Keratinocyte (primary cell): ENCODE measurements at regions not wholly inside any gene's neighbourhood (a gene's known extent, or its start where the extent isn't known, plus 50 kb on each side); places are given as distances from the start of the nearest gene placed in this dataset.

Experiments used
- DNase-seq: peaks from one replicate; pipeline ENCODE4 v3.0.0-alpha.2; 2011; ENCODE audit warnings: low read depth, missing footprints, low spot score
- FAIRE-seq: peaks from 2 replicates; lab custom pipeline; 2011; peaks lifted over from hg19 to GRCh38; lab: Jason Lieb, UNC
- H2AFZ ChIP-seq: 2 replicates; pipeline ENCODE4 v1.6.0; 2012; ENCODE audit warnings: low read length, control low read depth, inconsistent platforms; ENCODE audit not compliant: control insufficient read depth
- H3K27ac ChIP-seq: 2 replicates; pipeline ENCODE4 v1.5.1; 2011; ENCODE audit warnings: low read length; ENCODE audit not compliant: control insufficient read depth, insufficient read depth
- H3K27me3 ChIP-seq: 3 replicates; pipeline ENCODE4 v1.6.0; 2011; ENCODE audit warnings: low read length; ENCODE audit not compliant: control insufficient read depth, insufficient read depth; ENCODE audit errors: extremely low read depth
- H3K36me3 ChIP-seq, 2 experiments: 2 replicates in 1 of 2; 3 replicates in 1 of 2; pipeline ENCODE4 v1.5.1; 2011; ENCODE audit warnings: low read length in 2 of 2, mild to moderate bottlenecking in 1 of 2; ENCODE audit not compliant: control insufficient read depth in 2 of 2, insufficient read depth in 2 of 2; ENCODE audit errors: extremely low read depth in 1 of 2
- H3K4me1 ChIP-seq: 3 replicates; pipeline ENCODE4 v1.5.1; 2011; ENCODE audit warnings: low read length; ENCODE audit not compliant: control insufficient read depth, insufficient read depth; ENCODE audit errors: extremely low read depth
- H3K4me2 ChIP-seq: 3 replicates; pipeline ENCODE4 v1.6.0; 2011; ENCODE audit warnings: low read depth, low read length; ENCODE audit not compliant: control insufficient read depth, insufficient read depth; ENCODE audit errors: extremely low read depth
- H3K4me3 ChIP-seq, 3 experiments: fragments of 200-600 bp in 1 of 3; sonication (generic) in 1 of 3; 2 replicates in 2 of 3; 3 replicates in 1 of 3; pipeline ENCODE4 v1.5.1; 2011 to 2016; ENCODE audit warnings: low read length in 3 of 3, mild to moderate bottlenecking in 3 of 3, control low read depth in 2 of 3, inconsistent platforms in 1 of 3, low read depth in 1 of 3, mixed read lengths in 1 of 3, mixed run types in 1 of 3, moderate library complexity in 1 of 3; ENCODE audit not compliant: control insufficient read depth in 2 of 3, insufficient read depth in 2 of 3; ENCODE audit errors: extremely low read depth in 1 of 3
- H3K79me2 ChIP-seq: 2 replicates; pipeline ENCODE4 v1.6.0; 2012; ENCODE audit warnings: low read length; ENCODE audit not compliant: control insufficient read depth, insufficient read depth
- H3K9ac ChIP-seq: 3 replicates; pipeline ENCODE4 v1.6.0; 2011; ENCODE audit warnings: low read length; ENCODE audit not compliant: control insufficient read depth, insufficient read depth; ENCODE audit errors: extremely low read depth
- H3K9me1 ChIP-seq: 3 replicates; pipeline ENCODE4 v1.6.0; 2011; ENCODE audit warnings: low read length; ENCODE audit not compliant: control insufficient read depth, insufficient read depth; ENCODE audit errors: extremely low read depth
- H3K9me3 ChIP-seq: 2 replicates; pipeline ENCODE4 v1.5.1; 2012; ENCODE audit warnings: low read depth, low read length; ENCODE audit not compliant: control insufficient read depth
- H4K20me1 ChIP-seq: 3 replicates; pipeline ENCODE4 v1.6.0; 2011; ENCODE audit warnings: low read length; ENCODE audit not compliant: control insufficient read depth, insufficient read depth; ENCODE audit errors: extremely low read depth
- EZH2 ChIP-seq: IDR thresholded peaks from one replicate; pipeline ENCODE4 v1.6.1; 2012; ENCODE audit warnings: inconsistent platforms, mild to moderate bottlenecking, low read length, moderate library complexity
- dilution Hi-C: fragments of 300-500 bp; cut with MboI; formaldehyde crosslinking; loops from one replicate; pipeline ENCODE4 v1.7.0; 2020; ENCODE audit warnings: low sequenced_read_pairs; ENCODE audit not compliant: extremely low pct_ligation_motif_present
- TF ChIP-seq, protein P1 (sequence below), 3 experiments: IDR thresholded peaks in 1 of 3; conservative IDR thresholded peaks in 1 of 3; optimal IDR thresholded peaks in 1 of 3; 2 replicates in 2 of 3; 3 replicates in 1 of 3; pipeline versions ENCODE3 to v1.5.1; 2011; ENCODE audit warnings: low read length in 3 of 3, mild to moderate bottlenecking in 3 of 3, moderate library complexity in 2 of 3, control low read depth in 1 of 3, inconsistent platforms in 1 of 3; ENCODE audit not compliant: insufficient read depth in 2 of 3; ENCODE audit errors: extremely low read depth in 1 of 3

- no peaks in the 10 kb centered on the region for H3K79me2 ChIP-seq
- peaks cover 4 to 5% of the 10 kb centered on the region in 2 experiments for H3K36me3 ChIP-seq
- H3K9ac ChIP-seq = no peak overlapping the region
- H3K9me3 ChIP-seq = no peaks in the 10 kb centered on the region
- no peak for DNase-seq
- H3K9me1 ChIP-seq = no peaks in the 10 kb centered on the region
- no peak for TF ChIP-seq EZH2
- TF ChIP-seq, protein P1, sequence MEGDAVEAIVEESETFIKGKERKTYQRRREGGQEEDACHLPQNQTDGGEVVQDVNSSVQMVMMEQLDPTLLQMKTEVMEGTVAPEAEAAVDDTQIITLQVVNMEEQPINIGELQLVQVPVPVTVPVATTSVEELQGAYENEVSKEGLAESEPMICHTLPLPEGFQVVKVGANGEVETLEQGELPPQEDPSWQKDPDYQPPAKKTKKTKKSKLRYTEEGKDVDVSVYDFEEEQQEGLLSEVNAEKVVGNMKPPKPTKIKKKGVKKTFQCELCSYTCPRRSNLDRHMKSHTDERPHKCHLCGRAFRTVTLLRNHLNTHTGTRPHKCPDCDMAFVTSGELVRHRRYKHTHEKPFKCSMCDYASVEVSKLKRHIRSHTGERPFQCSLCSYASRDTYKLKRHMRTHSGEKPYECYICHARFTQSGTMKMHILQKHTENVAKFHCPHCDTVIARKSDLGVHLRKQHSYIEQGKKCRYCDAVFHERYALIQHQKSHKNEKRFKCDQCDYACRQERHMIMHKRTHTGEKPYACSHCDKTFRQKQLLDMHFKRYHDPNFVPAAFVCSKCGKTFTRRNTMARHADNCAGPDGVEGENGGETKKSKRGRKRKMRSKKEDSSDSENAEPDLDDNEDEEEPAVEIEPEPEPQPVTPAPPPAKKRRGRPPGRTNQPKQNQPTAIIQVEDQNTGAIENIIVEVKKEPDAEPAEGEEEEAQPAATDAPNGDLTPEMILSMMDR (optimal IDR thresholded peaks at IDR 0.05 in 1 of 3, IDR thresholded peaks at IDR 0.05 in 1 of 3, conservative IDR thresholded peaks at IDR 0.05 in 1 of 3; ENCODE audit: extremely low read depth in 1 of 3, insufficient read depth in 2 of 3, low read length in 3 of 3) = no peak
- no peaks in the 10 kb centered on the region for H3K4me1 ChIP-seq
- no peak overlapping the region for H3K27ac ChIP-seq
- dilution Hi-C loops = no loop called here
- no peaks in the 10 kb centered on the region for H4K20me1 ChIP-seq
- no peaks in the 10 kb centered on the region for H3K27me3 ChIP-seq
- H2AFZ ChIP-seq = no peak overlapping the region
- H3K4me3 ChIP-seq = no peak overlapping the region
- no peak for FAIRE-seq
- H3K4me2 ChIP-seq = no peak overlapping the region
Measured at GRCh38 chr17:63347475-63347874, 98.6 kb downstream of the CYB561 start.

- H3K27ac ChIP-seq = no peak overlapping the region
- H3K79me2 ChIP-seq = no peaks in the 10 kb centered on the region
- FAIRE-seq (no peak), DNase-seq (no peak)
- H3K4me1 ChIP-seq = no peaks in the 10 kb centered on the region
- dilution Hi-C loops = no loop called here
- H3K4me2 ChIP-seq = no peak overlapping the region
- no peak for TF ChIP-seq EZH2
- TF ChIP-seq, protein P1 (optimal IDR thresholded peaks at IDR 0.05 in 1 of 3, IDR thresholded peaks at IDR 0.05 in 1 of 3, conservative IDR thresholded peaks at IDR 0.05 in 1 of 3; ENCODE audit: extremely low read depth in 1 of 3, insufficient read depth in 2 of 3, low read length in 3 of 3) = no peak
- H2AFZ ChIP-seq = no peak overlapping the region
- peaks cover 4 to 5% of the 10 kb centered on the region in 2 experiments for H3K36me3 ChIP-seq
- H4K20me1 ChIP-seq = no peaks in the 10 kb centered on the region
- no peak overlapping the region for H3K4me3 ChIP-seq
- no peaks in the 10 kb centered on the region for H3K9me1 ChIP-seq
- no peaks in the 10 kb centered on the region for H3K9me3 ChIP-seq
- H3K9ac ChIP-seq = no peak overlapping the region
- H3K27me3 ChIP-seq = no peaks in the 10 kb centered on the region
Measured at GRCh38 chr17:63349478-63350000, 96.6 kb downstream of the CYB561 start.
